ENCODE measurements at regions not wholly inside any gene's neighbourhood (a gene's known extent, or its start where the extent isn't known, plus 50 kb on each side); places are given as distances from the start of the nearest gene placed in this dataset.
"Not testable (repeated sequence)": the region's sequence is repeated elsewhere in the genome, so short reads cannot be mapped to it uniquely, and the experiment has no call there.

GRCh38 chr16:26830428-26831127 lies 236.1 kb upstream of the C16orf82 start:
- TF ChIP-seq EZH2 (IDR thresholded peaks at IDR 0.05; ENCODE audit: borderline replicate concordance, low read depth, low read length, poor library complexity, severe bottlenecking), result no peak
- no peak for TF ChIP-seq CTCF (conservative IDR thresholded peaks at IDR 0.05; ENCODE audit: low read depth, low read length)
- Histone ChIP-seq H3K27me3 (replicated peaks; ENCODE audit: insufficient read depth, low read depth, low read length, poor library complexity) (peaks cover 17% of the 10 kb centered on the region), H3K9me3 (ENCODE audit: low read depth, low read length, poor library complexity, severe bottlenecking) (no peaks in the 10 kb centered on the region), H3K27ac (ENCODE audit: low read depth, low read length, poor library complexity, severe bottlenecking) (no peak overlapping the region), H3K36me3 (ENCODE audit: insufficient read depth, low read length, poor library complexity, severe bottlenecking) (no peaks in the 10 kb centered on the region), H3K4me3 (ENCODE audit: low read depth, low read length, poor library complexity, severe bottlenecking) (no peak overlapping the region), H3K4me1 (ENCODE audit: insufficient read depth, low read length, poor library complexity, severe bottlenecking) (no peaks in the 10 kb centered on the region)
- CTCF ChIA-PET, result no interaction called here
- POLR2A ChIA-PET (ENCODE audit: low non-redundant PET), result no interaction called here
- no TSS peak for BruUV-seq (replicated peaks)
- intact Hi-C loops (cut with micrococcal nuclease; ENCODE audit: unreplicated experiment), result no loop called here
- peak; percentile 14 for DNase-seq (ENCODE audit: low spot score)

- H3K36me3 ChIP-seq (ENCODE audit: insufficient read depth, low read length, poor library complexity, severe bottlenecking); intact Hi-C loops (cut with micrococcal nuclease; ENCODE audit: unreplicated experiment); POLR2A ChIA-PET (ENCODE audit: low non-redundant PET); H3K4me3 ChIP-seq (ENCODE audit: low read depth, low read length, poor library complexity, severe bottlenecking); DNase-seq (ENCODE audit: low spot score); BruUV-seq (replicated peaks); H3K27ac ChIP-seq (ENCODE audit: low read depth, low read length, poor library complexity, severe bottlenecking); H3K9me3 ChIP-seq (ENCODE audit: low read depth, low read length, poor library complexity, severe bottlenecking); CTCF ChIA-PET; H3K4me1 ChIP-seq (ENCODE audit: insufficient read depth, low read length, poor library complexity, severe bottlenecking): not testable (repeated sequence)
- peaks cover 17% of the 10 kb centered on the region for H3K27me3 ChIP-seq (replicated peaks; ENCODE audit: insufficient read depth, low read depth, low read length, poor library complexity)
These were observed 230.6 kb upstream of the C16orf82 start for GRCh38 chr16:26836114-26836513.

- no peak for DNase-seq (ENCODE audit: low spot score)
- no peak overlapping the region for H3K4me3 ChIP-seq (ENCODE audit: low read depth, low read length, poor library complexity, severe bottlenecking)
- H3K27ac ChIP-seq (ENCODE audit: low read depth, low read length, poor library complexity, severe bottlenecking), result no peak overlapping the region
- intact Hi-C loops (cut with micrococcal nuclease; ENCODE audit: unreplicated experiment), result no loop called here
- no peaks in the 10 kb centered on the region for H3K9me3 ChIP-seq (ENCODE audit: low read depth, low read length, poor library complexity, severe bottlenecking)
- BruUV-seq (replicated peaks), result no TSS peak
- no peaks in the 10 kb centered on the region for H3K36me3 ChIP-seq (ENCODE audit: insufficient read depth, low read length, poor library complexity, severe bottlenecking)
- TF ChIP-seq CTCF (conservative IDR thresholded peaks at IDR 0.05; ENCODE audit: low read depth, low read length) (no peak), EZH2 (IDR thresholded peaks at IDR 0.05; ENCODE audit: borderline replicate concordance, low read depth, low read length, poor library complexity, severe bottlenecking) (no peak)
- no peaks in the 10 kb centered on the region for H3K27me3 ChIP-seq (replicated peaks; ENCODE audit: insufficient read depth, low read depth, low read length, poor library complexity)
- POLR2A ChIA-PET (ENCODE audit: low non-redundant PET), result no interaction called here
- CTCF ChIA-PET, result no interaction called here
- H3K4me1 ChIP-seq (ENCODE audit: insufficient read depth, low read length, poor library complexity, severe bottlenecking), result no peaks in the 10 kb centered on the region
These were observed 227.8 kb upstream of the C16orf82 start for GRCh38 chr16:26838931-26839330.

DNA sequence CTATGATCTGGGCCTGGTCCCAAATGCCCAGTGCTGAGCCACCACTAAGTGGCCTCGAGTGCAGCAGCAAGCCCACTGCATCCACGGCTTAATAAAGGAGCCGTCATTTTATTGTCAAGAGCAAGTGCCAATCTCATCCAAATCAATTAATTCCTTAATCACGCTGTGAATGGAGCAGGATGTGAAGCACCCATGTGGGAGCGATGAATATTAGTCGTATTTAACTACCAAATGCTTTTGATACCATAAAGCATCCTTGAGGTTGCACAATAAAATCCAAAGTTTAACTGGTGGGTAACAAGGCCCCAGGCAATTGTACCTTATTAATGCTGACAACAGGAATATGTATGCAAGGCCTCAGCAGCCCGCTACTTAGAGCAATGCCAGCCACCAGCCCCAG lies 226.0 kb upstream of the C16orf82 start:
- CTCF ChIA-PET, result no interaction called here
- TF ChIP-seq CTCF (conservative IDR thresholded peaks at IDR 0.05; ENCODE audit: low read depth, low read length) (no peak), EZH2 (IDR thresholded peaks at IDR 0.05; ENCODE audit: borderline replicate concordance, low read depth, low read length, poor library complexity, severe bottlenecking) (no peak)
- no TSS peak for BruUV-seq (replicated peaks)

More for the DNA sequence above, 226.0 kb upstream of the C16orf82 start:
- Histone ChIP-seq H3K27ac (ENCODE audit: low read depth, low read length, poor library complexity, severe bottlenecking) (no peak overlapping the region), H3K9me3 (ENCODE audit: low read depth, low read length, poor library complexity, severe bottlenecking) (no peaks in the 10 kb centered on the region), H3K4me1 (ENCODE audit: insufficient read depth, low read length, poor library complexity, severe bottlenecking) (no peaks in the 10 kb centered on the region), H3K4me3 (ENCODE audit: low read depth, low read length, poor library complexity, severe bottlenecking) (no peak overlapping the region), H3K36me3 (ENCODE audit: insufficient read depth, low read length, poor library complexity, severe bottlenecking) (no peaks in the 10 kb centered on the region), H3K27me3 (replicated peaks; ENCODE audit: insufficient read depth, low read depth, low read length, poor library complexity) (no peaks in the 10 kb centered on the region)
- POLR2A ChIA-PET (ENCODE audit: low non-redundant PET), result no interaction called here
- intact Hi-C loops (cut with micrococcal nuclease; ENCODE audit: unreplicated experiment), result no loop called here
- no peak for DNase-seq (ENCODE audit: low spot score)
